ENCODE measurements at regions not wholly inside any gene's neighbourhood (a gene's known extent, or its start where the extent isn't known, plus 50 kb on each side); places are given as distances from the start of the nearest gene placed in this dataset.
"Not testable (repeated sequence)": the region's sequence is repeated elsewhere in the genome, so short reads cannot be mapped to it uniquely, and the experiment has no call there.

- TF ChIP-seq CTCF (IDR thresholded peaks at IDR 0.05; ENCODE audit: low read depth, low read length, poor library complexity, severe bottlenecking) (no peak), EZH2phosphoT487 (IDR thresholded peaks at IDR 0.05; ENCODE audit: borderline replicate concordance, low read length) (no peak)
Measured at GRCh38 chrX:111035991-111036390, 60.0 kb upstream of the PAK3 start.

GRCh38 chrX:111035256-111035655 lies 60.7 kb upstream of the PAK3 start:
- Histone ChIP-seq H3K27me3 (ENCODE audit: control insufficient read depth, low read length) (no peaks in the 10 kb centered on the region), H3K9me2 (replicated peaks; ENCODE audit: control insufficient read depth, low read length) (no peaks in the 10 kb centered on the region)
- TF ChIP-seq EZH2phosphoT487 (IDR thresholded peaks at IDR 0.05; ENCODE audit: borderline replicate concordance, low read length) (no peak), CTCF (IDR thresholded peaks at IDR 0.05; ENCODE audit: low read depth, low read length, poor library complexity, severe bottlenecking) (no peak)

More at GRCh38 chrX:111035991-111036390, 60.0 kb upstream of the PAK3 start:
- Histone ChIP-seq H3K4me2 (ENCODE audit: low read length) (no peak overlapping the region), H3K4me3 (ENCODE audit: low read length) (no peak overlapping the region), H3K27ac (ENCODE audit: low read depth, low read length) (no peak overlapping the region), H3K27me3 (ENCODE audit: control insufficient read depth, low read length) (no peaks in the 10 kb centered on the region), H3K9me2 (replicated peaks; ENCODE audit: control insufficient read depth, low read length) (no peaks in the 10 kb centered on the region), H3K36me3 (ENCODE audit: control insufficient read depth, low read length) (no peaks in the 10 kb centered on the region), H3K79me2 (ENCODE audit: control insufficient read depth, low read length) (no peaks in the 10 kb centered on the region), H3F3A (ENCODE audit: control insufficient read depth, insufficient read depth) (no peaks in the 10 kb centered on the region), H3K4me1 (ENCODE audit: control insufficient read depth, low read length) (no peaks in the 10 kb centered on the region), H3K9me3 (ENCODE audit: control insufficient read depth, insufficient read depth, low read length) (no peaks in the 10 kb centered on the region), H4K20me1 (ENCODE audit: control insufficient read depth, insufficient read depth, low read depth, low read length) (no peaks in the 10 kb centered on the region)

GRCh38 chrX:111022998-111023397 lies 73.0 kb upstream of the PAK3 start:
- H3K36me3 ChIP-seq (ENCODE audit: control insufficient read depth, low read length); H3K9me3 ChIP-seq (ENCODE audit: control insufficient read depth, insufficient read depth, low read length); H3K27ac ChIP-seq (ENCODE audit: low read depth, low read length); H3K27me3 ChIP-seq (ENCODE audit: control insufficient read depth, low read length); H3K79me2 ChIP-seq (ENCODE audit: control insufficient read depth, low read length); H3K4me3 ChIP-seq (ENCODE audit: low read length); H3F3A ChIP-seq (ENCODE audit: control insufficient read depth, insufficient read depth); H3K4me2 ChIP-seq (ENCODE audit: low read length); H3K9me2 ChIP-seq (replicated peaks; ENCODE audit: control insufficient read depth, low read length); H4K20me1 ChIP-seq (ENCODE audit: control insufficient read depth, insufficient read depth, low read depth, low read length); H3K4me1 ChIP-seq (ENCODE audit: control insufficient read depth, low read length): not testable (repeated sequence)

More at GRCh38 chrX:111035256-111035655, 60.7 kb upstream of the PAK3 start:
- H3K4me1 ChIP-seq (ENCODE audit: control insufficient read depth, low read length): no peaks in the 10 kb centered on the region
- H3K27ac ChIP-seq (ENCODE audit: low read depth, low read length): no peak overlapping the region
- no peak overlapping the region for H3K4me3 ChIP-seq (ENCODE audit: low read length)
- H3K4me2 ChIP-seq (ENCODE audit: low read length): no peak overlapping the region
- H3K36me3 ChIP-seq (ENCODE audit: control insufficient read depth, low read length): no peaks in the 10 kb centered on the region
- no peaks in the 10 kb centered on the region for H3K9me3 ChIP-seq (ENCODE audit: control insufficient read depth, insufficient read depth, low read length)
- no peaks in the 10 kb centered on the region for H3K79me2 ChIP-seq (ENCODE audit: control insufficient read depth, low read length)
- no peaks in the 10 kb centered on the region for H4K20me1 ChIP-seq (ENCODE audit: control insufficient read depth, insufficient read depth, low read depth, low read length)
- H3F3A ChIP-seq (ENCODE audit: control insufficient read depth, insufficient read depth): no peaks in the 10 kb centered on the region

- TF ChIP-seq CTCF (IDR thresholded peaks at IDR 0.05; ENCODE audit: low read depth, low read length, poor library complexity, severe bottlenecking) (no peak), EZH2phosphoT487 (IDR thresholded peaks at IDR 0.05; ENCODE audit: borderline replicate concordance, low read length) (no peak)
- Histone ChIP-seq H3K9me2 (replicated peaks; ENCODE audit: control insufficient read depth, low read length) (no peaks in the 10 kb centered on the region), H3K4me3 (ENCODE audit: low read length) (no peak overlapping the region), H3K4me2 (ENCODE audit: low read length) (no peak overlapping the region), H4K20me1 (ENCODE audit: control insufficient read depth, insufficient read depth, low read depth, low read length) (no peaks in the 10 kb centered on the region), H3K27ac (ENCODE audit: low read depth, low read length) (no peak overlapping the region), H3K9me3 (ENCODE audit: control insufficient read depth, insufficient read depth, low read length) (no peaks in the 10 kb centered on the region), H3K4me1 (ENCODE audit: control insufficient read depth, low read length) (no peaks in the 10 kb centered on the region), H3K36me3 (ENCODE audit: control insufficient read depth, low read length) (no peaks in the 10 kb centered on the region), H3K27me3 (ENCODE audit: control insufficient read depth, low read length) (no peaks in the 10 kb centered on the region), H3F3A (ENCODE audit: control insufficient read depth, insufficient read depth) (no peaks in the 10 kb centered on the region), H3K79me2 (ENCODE audit: control insufficient read depth, low read length) (no peaks in the 10 kb centered on the region)
Measured at GRCh38 chrX:111020283-111020682, 75.7 kb upstream of the PAK3 start.

Data from DOHH2 (cell line).